CD14-positive monocyte (primary cell): ENCODE measurements at regions not wholly inside any gene's neighbourhood (a gene's known extent, or its start where the extent isn't known, plus 50 kb on each side); places are given as distances from the start of the nearest gene placed in this dataset.

Source experiments
- DNase-seq, 3 donors: peaks; one replicate each; pipeline ENCODE4 v3.0.0-alpha.2; 2011 to 2022
- H2AFZ ChIP-seq: 2 replicates; pipeline ENCODE4 v1.6.0; 2012; ENCODE audit warnings: mild to moderate bottlenecking, low read depth, low read length, inconsistent platforms; ENCODE audit not compliant: insufficient read depth, poor library complexity, severe bottlenecking
- H3K27ac ChIP-seq, 2 donors: 1 replicate in 1 of 2; 2 replicates in 1 of 2; pipeline ENCODE4 v1.5.1; 2012 to 2013; ENCODE audit warnings: low read length in 2 of 2, control low read depth in 1 of 2, inconsistent platforms in 1 of 2, low read depth in 1 of 2, mild to moderate bottlenecking in 1 of 2
- H3K27me3 ChIP-seq, 2 donors: one replicate each; pipeline versions ENCODE4 v1.6.0 to v1.6.1; 2011 to 2013; ENCODE audit warnings: low read length in 2 of 2; ENCODE audit not compliant: control insufficient read depth in 2 of 2, insufficient read depth in 2 of 2
- H3K36me3 ChIP-seq, 2 donors: replicated peaks in 1 of 2; 1 replicate in 1 of 2; 2 replicates in 1 of 2; pipeline versions ENCODE4 v1.5.1 to v1.6.1; 2012 to 2013; ENCODE audit warnings: low read length in 2 of 2, control low read depth in 1 of 2, inconsistent platforms in 1 of 2, mild to moderate bottlenecking in 1 of 2; ENCODE audit not compliant: insufficient read depth in 2 of 2, control insufficient read depth in 1 of 2
- H3K4me1 ChIP-seq, 2 donors: 1 replicate in 1 of 2; 2 replicates in 1 of 2; pipeline versions ENCODE4 v1.5.1 to v1.6.1; 2012 to 2013; ENCODE audit warnings: low read length in 2 of 2, control low read depth in 1 of 2, inconsistent platforms in 1 of 2, mild to moderate bottlenecking in 1 of 2, moderate library complexity in 1 of 2; ENCODE audit not compliant: insufficient read depth in 2 of 2, control insufficient read depth in 1 of 2
- H3K4me2 ChIP-seq: replicated peaks from 2 replicates; pipeline ENCODE3; 2012; ENCODE audit warnings: low read length, moderate library complexity, mild to moderate bottlenecking; ENCODE audit not compliant: poor library complexity, severe bottlenecking; ENCODE audit errors: extremely low read depth
- H3K4me3 ChIP-seq, 3 experiments: fragments of 200-600 bp in 1 of 3; sonication (generic) in 1 of 3; replicated peaks in 1 of 3; 1 replicate in 2 of 3; 2 replicates in 1 of 3; pipeline ENCODE4 v1.5.1; 2011 to 2013; ENCODE audit warnings: low read length in 3 of 3, mild to moderate bottlenecking in 3 of 3, control low read depth in 2 of 3, low read depth in 2 of 3, inconsistent platforms in 1 of 3, moderate library complexity in 1 of 3
- H3K79me2 ChIP-seq: 2 replicates; pipeline ENCODE4 v1.6.0; 2012; ENCODE audit warnings: mild to moderate bottlenecking, control low read depth, inconsistent platforms, low read length, moderate library complexity; ENCODE audit not compliant: insufficient read depth
- H3K9ac ChIP-seq: 2 replicates; pipeline ENCODE4 v1.6.0; 2017; ENCODE audit warnings: low read length, mild to moderate bottlenecking; ENCODE audit not compliant: insufficient read depth, poor library complexity, severe bottlenecking
- H3K9me3 ChIP-seq, 2 donors: replicated peaks in 1 of 2; 1 replicate in 1 of 2; 2 replicates in 1 of 2; pipeline versions ENCODE4 v1.5.1 to v1.6.1; 2012 to 2013; ENCODE audit warnings: low read length in 2 of 2, control low read depth in 1 of 2; ENCODE audit not compliant: control insufficient read depth in 1 of 2, insufficient read depth in 1 of 2
- H4K20me1 ChIP-seq: 2 replicates; pipeline ENCODE4 v1.6.0; 2012; ENCODE audit warnings: mild to moderate bottlenecking, low read length, control low read depth, moderate library complexity; ENCODE audit not compliant: insufficient read depth
- H3K27ac Mint-ChIP-seq, 7 donors: one replicate each; pipeline ENCODE4 v1.8.0; 2020; ENCODE audit warnings: mild to moderate bottlenecking in 7 of 7, mixed read lengths in 7 of 7, moderate library complexity in 6 of 7, inconsistent platforms in 2 of 7
- H3K27me3 Mint-ChIP-seq, 3 donors: one replicate each; pipeline ENCODE4 v1.8.0; 2021 to 2022; ENCODE audit warnings: low read depth in 3 of 3, mild to moderate bottlenecking in 3 of 3, mixed read lengths in 3 of 3, moderate library complexity in 3 of 3, inconsistent platforms in 1 of 3
- H3K36me3 Mint-ChIP-seq, 2 donors: one replicate each; pipeline ENCODE4 v1.8.0; 2020; ENCODE audit warnings: mixed read lengths in 2 of 2, inconsistent platforms in 1 of 2, mild to moderate bottlenecking in 1 of 2
- H3K4me1 Mint-ChIP-seq: one replicate; pipeline ENCODE4 v1.8.0; 2020; ENCODE audit warnings: mild to moderate bottlenecking, mixed read lengths
- H3K4me3 Mint-ChIP-seq, 2 donors: one replicate each; pipeline ENCODE4 v1.8.0; 2020; ENCODE audit warnings: mild to moderate bottlenecking in 2 of 2, mixed read lengths in 2 of 2, moderate library complexity in 1 of 2
- H3K9me3 Mint-ChIP-seq, 7 donors: one replicate each; pipeline ENCODE4 v1.8.0; 2020 to 2022; ENCODE audit warnings: mixed read lengths in 7 of 7, mild to moderate bottlenecking in 6 of 7, moderate library complexity in 6 of 7, inconsistent platforms in 2 of 7
- WGBS: methylation state at CpG from one replicate; pipeline ENCODE4 v1.1.5; 2013; ENCODE audit warnings: missing lambda C conversion rate; ENCODE audit not compliant: insufficient coverage; 5-methylcytosine and 5-hydroxymethylcytosine counted together
- intact Hi-C, 2 donors: fragments of 100-400 bp; cut with micrococcal nuclease; formaldehyde crosslinking; loops; one replicate each; pipeline versions ENCODE4 v1.15.0 to v1.15.1; 2023
- TF ChIP-seq, protein P1 (sequence below): fragments of 200-600 bp; IDR thresholded peaks from one replicate; pipeline ENCODE4 v1.8.0; 2022; ENCODE audit warnings: antibody characterized with exemption, mild to moderate bottlenecking

DNA sequence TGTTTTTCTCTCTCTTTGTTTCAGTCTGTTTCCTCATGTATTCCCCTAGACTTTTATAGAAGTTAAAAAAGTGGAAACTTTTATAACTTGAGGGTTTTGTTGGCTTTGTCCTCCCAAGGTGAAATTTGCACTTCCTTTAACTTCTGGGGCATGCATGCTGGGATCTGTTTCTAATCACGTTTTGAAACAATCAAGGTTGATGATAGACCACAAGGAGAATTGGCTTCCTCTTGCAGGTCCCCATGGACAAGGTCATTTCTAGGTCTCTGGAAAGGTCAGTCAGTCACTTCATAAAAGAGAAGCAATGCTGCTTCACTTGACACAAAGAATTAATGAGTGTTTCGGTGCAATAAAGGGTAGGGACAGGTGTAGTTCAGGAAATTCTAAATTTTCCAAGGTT is 811.8 kb upstream of the CELF2 start:
- Histone ChIP-seq H3K9ac (no peak overlapping the region), H3K27ac (no peak overlapping the region), H3K9me3 (peaks cover 0 to 16% of the 10 kb centered on the region in 2 donors), H2AFZ (no peak overlapping the region), H3K4me1 (no peaks in the 10 kb centered on the region), H3K79me2 (no peaks in the 10 kb centered on the region), H3K27me3 (no peaks in the 10 kb centered on the region), H3K4me2 (no peak overlapping the region), H4K20me1 (no peaks in the 10 kb centered on the region), H3K4me3 (no peak overlapping the region), H3K36me3 (no peaks in the 10 kb centered on the region)
- Mint-ChIP-seq H3K27ac (no peak overlapping the region), H3K36me3 (no peaks in the 10 kb centered on the region), H3K9me3 (peaks cover 0 to 15% (median 5%) of the 10 kb centered on the region in 7 donors), H3K4me1 (no peaks in the 10 kb centered on the region), H3K27me3 (no peaks in the 10 kb centered on the region), H3K4me3 (no peak overlapping the region)
- DNase-seq: no peak
- 67% methylated on average over 1 of the region's 2 CpGs for WGBS
- TF ChIP-seq, protein P1, sequence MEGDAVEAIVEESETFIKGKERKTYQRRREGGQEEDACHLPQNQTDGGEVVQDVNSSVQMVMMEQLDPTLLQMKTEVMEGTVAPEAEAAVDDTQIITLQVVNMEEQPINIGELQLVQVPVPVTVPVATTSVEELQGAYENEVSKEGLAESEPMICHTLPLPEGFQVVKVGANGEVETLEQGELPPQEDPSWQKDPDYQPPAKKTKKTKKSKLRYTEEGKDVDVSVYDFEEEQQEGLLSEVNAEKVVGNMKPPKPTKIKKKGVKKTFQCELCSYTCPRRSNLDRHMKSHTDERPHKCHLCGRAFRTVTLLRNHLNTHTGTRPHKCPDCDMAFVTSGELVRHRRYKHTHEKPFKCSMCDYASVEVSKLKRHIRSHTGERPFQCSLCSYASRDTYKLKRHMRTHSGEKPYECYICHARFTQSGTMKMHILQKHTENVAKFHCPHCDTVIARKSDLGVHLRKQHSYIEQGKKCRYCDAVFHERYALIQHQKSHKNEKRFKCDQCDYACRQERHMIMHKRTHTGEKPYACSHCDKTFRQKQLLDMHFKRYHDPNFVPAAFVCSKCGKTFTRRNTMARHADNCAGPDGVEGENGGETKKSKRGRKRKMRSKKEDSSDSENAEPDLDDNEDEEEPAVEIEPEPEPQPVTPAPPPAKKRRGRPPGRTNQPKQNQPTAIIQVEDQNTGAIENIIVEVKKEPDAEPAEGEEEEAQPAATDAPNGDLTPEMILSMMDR: no peak
- intact Hi-C loops: no loop called here

DNA sequence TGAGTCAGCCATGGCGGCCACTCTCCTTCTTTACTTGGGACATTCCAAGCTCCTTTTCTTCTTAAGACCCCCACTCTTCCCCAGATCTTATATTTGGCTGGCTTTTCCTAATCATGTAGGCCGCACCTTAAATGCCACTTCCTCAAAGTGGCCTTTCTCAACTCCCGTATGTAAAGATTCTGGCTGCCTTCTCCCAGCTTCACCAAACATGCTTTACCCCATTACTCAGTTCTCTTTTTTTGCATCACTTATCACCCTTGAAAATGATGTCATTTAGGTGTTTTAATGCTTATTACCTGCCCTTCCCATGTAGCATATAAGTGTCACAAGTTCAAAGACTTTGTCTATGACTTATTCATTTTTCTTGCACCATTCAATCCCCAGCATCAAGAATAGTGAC is 810.1 kb upstream of the CELF2 start:
- Mint-ChIP-seq H3K36me3 (no peaks in the 10 kb centered on the region), H3K4me3 (no peak overlapping the region), H3K4me1 (no peaks in the 10 kb centered on the region), H3K27ac (no peak overlapping the region), H3K27me3 (no peaks in the 10 kb centered on the region), H3K9me3 (peaks cover 0 to 15% (median 5%) of the 10 kb centered on the region in 7 donors)
- H3K9me3 ChIP-seq: peaks cover 0 to 16% of the 10 kb centered on the region in 2 donors
- H2AFZ ChIP-seq: no peak overlapping the region
- no peak overlapping the region for H3K4me2 ChIP-seq
- DNase-seq: no peak
- no peak overlapping the region for H3K4me3 ChIP-seq
- intact Hi-C loops: no loop called here
- H3K4me1 ChIP-seq: no peaks in the 10 kb centered on the region
- no peaks in the 10 kb centered on the region for H3K36me3 ChIP-seq
- TF ChIP-seq, protein P1: no peak
- no peaks in the 10 kb centered on the region for H4K20me1 ChIP-seq
- H3K27ac ChIP-seq: no peak overlapping the region
- no peaks in the 10 kb centered on the region for H3K27me3 ChIP-seq
- no peak overlapping the region for H3K9ac ChIP-seq
- 100% methylated on average over 1 of the region's 3 CpGs for WGBS
- no peaks in the 10 kb centered on the region for H3K79me2 ChIP-seq
